H1 (cell line): ENCODE measurements at regions not wholly inside any gene's neighbourhood (a gene's known extent, or its start where the extent isn't known, plus 50 kb on each side); places are given as distances from the start of the nearest gene placed in this dataset.

Experiments used
- CTCF ChIP-seq, 3 experiments: IDR thresholded peaks; 1 replicate in 2 of 3; 2 replicates in 1 of 3; pipeline versions ENCODE4 v1.5.1 to v1.6.1; 2011; ENCODE audit warnings: low read length in 3 of 3, mild to moderate bottlenecking in 3 of 3, inconsistent platforms in 2 of 3, low read depth in 1 of 3, moderate library complexity in 1 of 3; ENCODE audit not compliant: insufficient read depth in 1 of 3; ENCODE audit errors: control extremely low read depth in 1 of 3
- POLR2A ChIP-seq, 2 experiments: IDR thresholded peaks; 1 replicate in 1 of 2; 2 replicates in 1 of 2; pipeline ENCODE4 v1.6.1; 2011; ENCODE audit warnings: low read depth in 2 of 2, low read length in 2 of 2, mild to moderate bottlenecking in 2 of 2; ENCODE audit errors: control extremely low read depth in 1 of 2
- RAD21 ChIP-seq, 2 experiments: IDR thresholded peaks in 1 of 2; conservative IDR thresholded peaks in 1 of 2; 2 replicates each; pipeline ENCODE4 v1.6.1; 2011; ENCODE audit warnings: low read depth in 2 of 2, low read length in 2 of 2, improper control_type of control experiment in 1 of 2, inconsistent platforms in 1 of 2, mild to moderate bottlenecking in 1 of 2, moderate library complexity in 1 of 2
- SIN3A ChIP-seq, 2 experiments: IDR thresholded peaks in 1 of 2; conservative IDR thresholded peaks in 1 of 2; 2 replicates each; pipeline ENCODE4 v1.6.1; 2011 to 2012; ENCODE audit warnings: low read length in 2 of 2, improper control_type of control experiment in 1 of 2, low read depth in 1 of 2, mild to moderate bottlenecking in 1 of 2
- SP2 ChIP-seq: IDR thresholded peaks from 2 replicates; pipeline ENCODE4 v1.6.1; 2012; ENCODE audit warnings: mild to moderate bottlenecking, low read length, inconsistent platforms
- SRF ChIP-seq: IDR thresholded peaks from 2 replicates; pipeline ENCODE4 v1.6.1; 2011; ENCODE audit warnings: mild to moderate bottlenecking, low read depth, low read length, moderate library complexity
- TBP ChIP-seq: IDR thresholded peaks from 2 replicates; pipeline ENCODE4 v1.6.1; 2011; ENCODE audit warnings: low read depth, low read length, improper control_type of control experiment
- TF ChIP-seq, protein P1 (sequence below): fragments of 300-600 bp; sonication (generic); IDR thresholded peaks from 2 replicates; pipeline ENCODE4 v1.7.1; 2012; ENCODE audit warnings: low read length, moderate library complexity, mild to moderate bottlenecking, inconsistent platforms; ENCODE audit not compliant: insufficient replicate concordance

- TF ChIP-seq POLR2A (IDR thresholded peaks at IDR 0.05; ENCODE audit: control extremely low read depth in 1 of 2, low read depth in 2 of 2, low read length in 2 of 2) (no peak), RAD21 (IDR thresholded peaks at IDR 0.05 in 1 of 2, conservative IDR thresholded peaks at IDR 0.05 in 1 of 2; ENCODE audit: low read depth in 2 of 2, low read length in 2 of 2) (no peak), SIN3A (conservative IDR thresholded peaks at IDR 0.05 in 1 of 2, IDR thresholded peaks at IDR 0.05 in 1 of 2; ENCODE audit: low read depth in 1 of 2, low read length in 2 of 2) (no peak), TBP (no peak), SP2 (no peak), CTCF (IDR thresholded peaks at IDR 0.05; ENCODE audit: control extremely low read depth in 1 of 3, insufficient read depth in 1 of 3, low read depth in 1 of 3, low read length in 3 of 3) (no peak), SRF (no peak)
- TF ChIP-seq, protein P1, sequence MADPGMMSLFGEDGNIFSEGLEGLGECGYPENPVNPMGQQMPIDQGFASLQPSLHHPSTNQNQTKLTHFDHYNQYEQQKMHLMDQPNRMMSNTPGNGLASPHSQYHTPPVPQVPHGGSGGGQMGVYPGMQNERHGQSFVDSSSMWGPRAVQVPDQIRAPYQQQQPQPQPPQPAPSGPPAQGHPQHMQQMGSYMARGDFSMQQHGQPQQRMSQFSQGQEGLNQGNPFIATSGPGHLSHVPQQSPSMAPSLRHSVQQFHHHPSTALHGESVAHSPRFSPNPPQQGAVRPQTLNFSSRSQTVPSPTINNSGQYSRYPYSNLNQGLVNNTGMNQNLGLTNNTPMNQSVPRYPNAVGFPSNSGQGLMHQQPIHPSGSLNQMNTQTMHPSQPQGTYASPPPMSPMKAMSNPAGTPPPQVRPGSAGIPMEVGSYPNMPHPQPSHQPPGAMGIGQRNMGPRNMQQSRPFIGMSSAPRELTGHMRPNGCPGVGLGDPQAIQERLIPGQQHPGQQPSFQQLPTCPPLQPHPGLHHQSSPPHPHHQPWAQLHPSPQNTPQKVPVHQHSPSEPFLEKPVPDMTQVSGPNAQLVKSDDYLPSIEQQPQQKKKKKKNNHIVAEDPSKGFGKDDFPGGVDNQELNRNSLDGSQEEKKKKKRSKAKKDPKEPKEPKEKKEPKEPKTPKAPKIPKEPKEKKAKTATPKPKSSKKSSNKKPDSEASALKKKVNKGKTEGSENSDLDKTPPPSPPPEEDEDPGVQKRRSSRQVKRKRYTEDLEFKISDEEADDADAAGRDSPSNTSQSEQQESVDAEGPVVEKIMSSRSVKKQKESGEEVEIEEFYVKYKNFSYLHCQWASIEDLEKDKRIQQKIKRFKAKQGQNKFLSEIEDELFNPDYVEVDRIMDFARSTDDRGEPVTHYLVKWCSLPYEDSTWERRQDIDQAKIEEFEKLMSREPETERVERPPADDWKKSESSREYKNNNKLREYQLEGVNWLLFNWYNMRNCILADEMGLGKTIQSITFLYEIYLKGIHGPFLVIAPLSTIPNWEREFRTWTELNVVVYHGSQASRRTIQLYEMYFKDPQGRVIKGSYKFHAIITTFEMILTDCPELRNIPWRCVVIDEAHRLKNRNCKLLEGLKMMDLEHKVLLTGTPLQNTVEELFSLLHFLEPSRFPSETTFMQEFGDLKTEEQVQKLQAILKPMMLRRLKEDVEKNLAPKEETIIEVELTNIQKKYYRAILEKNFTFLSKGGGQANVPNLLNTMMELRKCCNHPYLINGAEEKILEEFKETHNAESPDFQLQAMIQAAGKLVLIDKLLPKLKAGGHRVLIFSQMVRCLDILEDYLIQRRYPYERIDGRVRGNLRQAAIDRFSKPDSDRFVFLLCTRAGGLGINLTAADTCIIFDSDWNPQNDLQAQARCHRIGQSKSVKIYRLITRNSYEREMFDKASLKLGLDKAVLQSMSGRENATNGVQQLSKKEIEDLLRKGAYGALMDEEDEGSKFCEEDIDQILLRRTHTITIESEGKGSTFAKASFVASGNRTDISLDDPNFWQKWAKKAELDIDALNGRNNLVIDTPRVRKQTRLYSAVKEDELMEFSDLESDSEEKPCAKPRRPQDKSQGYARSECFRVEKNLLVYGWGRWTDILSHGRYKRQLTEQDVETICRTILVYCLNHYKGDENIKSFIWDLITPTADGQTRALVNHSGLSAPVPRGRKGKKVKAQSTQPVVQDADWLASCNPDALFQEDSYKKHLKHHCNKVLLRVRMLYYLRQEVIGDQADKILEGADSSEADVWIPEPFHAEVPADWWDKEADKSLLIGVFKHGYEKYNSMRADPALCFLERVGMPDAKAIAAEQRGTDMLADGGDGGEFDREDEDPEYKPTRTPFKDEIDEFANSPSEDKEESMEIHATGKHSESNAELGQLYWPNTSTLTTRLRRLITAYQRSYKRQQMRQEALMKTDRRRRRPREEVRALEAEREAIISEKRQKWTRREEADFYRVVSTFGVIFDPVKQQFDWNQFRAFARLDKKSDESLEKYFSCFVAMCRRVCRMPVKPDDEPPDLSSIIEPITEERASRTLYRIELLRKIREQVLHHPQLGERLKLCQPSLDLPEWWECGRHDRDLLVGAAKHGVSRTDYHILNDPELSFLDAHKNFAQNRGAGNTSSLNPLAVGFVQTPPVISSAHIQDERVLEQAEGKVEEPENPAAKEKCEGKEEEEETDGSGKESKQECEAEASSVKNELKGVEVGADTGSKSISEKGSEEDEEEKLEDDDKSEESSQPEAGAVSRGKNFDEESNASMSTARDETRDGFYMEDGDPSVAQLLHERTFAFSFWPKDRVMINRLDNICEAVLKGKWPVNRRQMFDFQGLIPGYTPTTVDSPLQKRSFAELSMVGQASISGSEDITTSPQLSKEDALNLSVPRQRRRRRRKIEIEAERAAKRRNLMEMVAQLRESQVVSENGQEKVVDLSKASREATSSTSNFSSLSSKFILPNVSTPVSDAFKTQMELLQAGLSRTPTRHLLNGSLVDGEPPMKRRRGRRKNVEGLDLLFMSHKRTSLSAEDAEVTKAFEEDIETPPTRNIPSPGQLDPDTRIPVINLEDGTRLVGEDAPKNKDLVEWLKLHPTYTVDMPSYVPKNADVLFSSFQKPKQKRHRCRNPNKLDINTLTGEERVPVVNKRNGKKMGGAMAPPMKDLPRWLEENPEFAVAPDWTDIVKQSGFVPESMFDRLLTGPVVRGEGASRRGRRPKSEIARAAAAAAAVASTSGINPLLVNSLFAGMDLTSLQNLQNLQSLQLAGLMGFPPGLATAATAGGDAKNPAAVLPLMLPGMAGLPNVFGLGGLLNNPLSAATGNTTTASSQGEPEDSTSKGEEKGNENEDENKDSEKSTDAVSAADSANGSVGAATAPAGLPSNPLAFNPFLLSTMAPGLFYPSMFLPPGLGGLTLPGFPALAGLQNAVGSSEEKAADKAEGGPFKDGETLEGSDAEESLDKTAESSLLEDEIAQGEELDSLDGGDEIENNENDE, result no peak
Measured at GRCh38 chr1:63721531-63722189, 52.2 kb upstream of the ROR1 start.
